ENCODE measurements at regions not wholly inside any gene's neighbourhood (a gene's known extent, or its start where the extent isn't known, plus 50 kb on each side); places are given as distances from the start of the nearest gene placed in this dataset.

DNA sequence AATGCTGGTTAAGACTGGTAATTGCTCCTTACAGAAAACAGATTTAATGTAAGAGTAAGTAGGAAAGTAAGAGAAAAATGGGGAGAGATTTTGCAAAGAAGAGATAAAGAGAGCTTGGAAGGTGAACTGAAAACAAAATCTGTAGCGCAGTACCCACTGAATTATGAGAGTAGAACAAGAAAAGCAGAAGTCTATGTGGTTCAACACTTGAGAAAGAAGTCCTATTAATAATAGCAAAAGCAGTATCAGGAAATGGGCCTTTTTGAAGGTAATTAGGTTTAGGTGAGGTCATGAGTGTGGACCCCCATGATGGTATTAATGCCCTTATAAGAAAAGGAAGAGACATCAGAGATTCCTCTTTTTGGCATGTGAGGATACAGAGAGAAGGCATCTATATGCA, 460.6 kb downstream of the CETN3 start:
- Histone ChIP-seq H3K27me3 (no peaks in the 10 kb centered on the region), H3K36me3 (no peaks in the 10 kb centered on the region), H3K9me3 (no peaks in the 10 kb centered on the region), H3K27ac (no peak overlapping the region), H3K4me3 (no peak overlapping the region), H3K4me1 (no peaks in the 10 kb centered on the region)
- no peak for DNase-seq (ENCODE audit: low spot score in 2 of 2)
- TF ChIP-seq, protein P1, sequence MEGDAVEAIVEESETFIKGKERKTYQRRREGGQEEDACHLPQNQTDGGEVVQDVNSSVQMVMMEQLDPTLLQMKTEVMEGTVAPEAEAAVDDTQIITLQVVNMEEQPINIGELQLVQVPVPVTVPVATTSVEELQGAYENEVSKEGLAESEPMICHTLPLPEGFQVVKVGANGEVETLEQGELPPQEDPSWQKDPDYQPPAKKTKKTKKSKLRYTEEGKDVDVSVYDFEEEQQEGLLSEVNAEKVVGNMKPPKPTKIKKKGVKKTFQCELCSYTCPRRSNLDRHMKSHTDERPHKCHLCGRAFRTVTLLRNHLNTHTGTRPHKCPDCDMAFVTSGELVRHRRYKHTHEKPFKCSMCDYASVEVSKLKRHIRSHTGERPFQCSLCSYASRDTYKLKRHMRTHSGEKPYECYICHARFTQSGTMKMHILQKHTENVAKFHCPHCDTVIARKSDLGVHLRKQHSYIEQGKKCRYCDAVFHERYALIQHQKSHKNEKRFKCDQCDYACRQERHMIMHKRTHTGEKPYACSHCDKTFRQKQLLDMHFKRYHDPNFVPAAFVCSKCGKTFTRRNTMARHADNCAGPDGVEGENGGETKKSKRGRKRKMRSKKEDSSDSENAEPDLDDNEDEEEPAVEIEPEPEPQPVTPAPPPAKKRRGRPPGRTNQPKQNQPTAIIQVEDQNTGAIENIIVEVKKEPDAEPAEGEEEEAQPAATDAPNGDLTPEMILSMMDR (IDR thresholded peaks at IDR 0.05), result no peak
- intact Hi-C loops (cut with DNase I; ENCODE audit: low total_unique reads), result no loop called here

DNA sequence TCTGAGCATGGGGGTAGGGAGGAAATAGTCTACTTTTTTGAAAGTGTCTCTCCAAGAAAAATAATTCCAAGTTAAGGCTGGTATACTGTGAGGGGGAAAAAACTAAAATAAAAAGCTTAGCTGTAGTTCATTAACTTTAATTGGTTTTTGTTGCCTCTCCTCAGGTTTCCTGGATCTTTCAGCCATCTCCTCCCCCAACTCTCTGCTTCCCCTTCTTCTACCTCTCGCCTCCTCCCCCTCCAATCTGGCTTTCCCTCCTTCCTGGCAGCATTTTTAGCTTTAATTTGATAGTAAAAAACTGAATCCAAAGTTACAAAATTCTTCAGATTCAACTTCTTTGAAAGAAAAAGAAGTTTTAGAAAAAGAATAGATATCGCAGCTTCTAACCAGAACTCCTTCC, 462.6 kb downstream of the CETN3 start:
- intact Hi-C loops (cut with DNase I; ENCODE audit: low total_unique reads), result no loop called here

DNA sequence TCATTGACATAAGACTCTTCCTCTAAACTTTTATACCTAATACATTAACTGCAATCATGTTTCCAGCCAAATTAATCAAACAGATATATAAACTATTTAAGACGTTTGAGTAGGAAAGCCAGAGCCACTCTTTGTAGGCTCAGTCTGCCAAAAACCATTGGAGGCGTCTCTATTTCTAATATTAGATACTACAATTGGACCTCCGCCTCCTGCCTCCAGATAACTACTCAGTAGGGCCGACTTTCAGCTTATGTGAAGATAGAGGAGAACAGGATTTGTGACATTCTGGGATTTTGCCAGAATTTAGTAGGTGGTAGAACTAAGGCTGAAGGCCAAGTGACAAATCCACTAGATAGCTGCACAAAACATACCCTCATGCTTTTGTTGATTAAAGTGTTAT, 463.0 kb downstream of the CETN3 start:
- Histone ChIP-seq H3K9me3 (no peaks in the 10 kb centered on the region), H3K4me3 (no peak overlapping the region), H3K36me3 (no peaks in the 10 kb centered on the region), H3K27me3 (no peaks in the 10 kb centered on the region), H3K27ac (no peak overlapping the region), H3K4me1 (no peaks in the 10 kb centered on the region)
- TF ChIP-seq POLR2A (IDR thresholded peaks at IDR 0.05) (no peak), POLR2AphosphoS5 (IDR thresholded peaks at IDR 0.05) (no peak)
- TF ChIP-seq, protein P1 (IDR thresholded peaks at IDR 0.05), result no peak
- intact Hi-C loops (cut with DNase I; ENCODE audit: low total_unique reads), result no loop called here
- DNase-seq (ENCODE audit: low spot score in 2 of 2), result no peak

More for the DNA sequence above, 462.6 kb downstream of the CETN3 start:
- TF ChIP-seq, protein P1 (IDR thresholded peaks at IDR 0.05), result no peak
- TF ChIP-seq POLR2A (IDR thresholded peaks at IDR 0.05) (no peak), POLR2AphosphoS5 (IDR thresholded peaks at IDR 0.05) (no peak)
- Histone ChIP-seq H3K4me1 (no peaks in the 10 kb centered on the region), H3K27me3 (no peaks in the 10 kb centered on the region), H3K4me3 (no peak overlapping the region), H3K27ac (no peak overlapping the region), H3K36me3 (no peaks in the 10 kb centered on the region), H3K9me3 (no peaks in the 10 kb centered on the region)
- DNase-seq (ENCODE audit: low spot score in 2 of 2), result no peak

DNA sequence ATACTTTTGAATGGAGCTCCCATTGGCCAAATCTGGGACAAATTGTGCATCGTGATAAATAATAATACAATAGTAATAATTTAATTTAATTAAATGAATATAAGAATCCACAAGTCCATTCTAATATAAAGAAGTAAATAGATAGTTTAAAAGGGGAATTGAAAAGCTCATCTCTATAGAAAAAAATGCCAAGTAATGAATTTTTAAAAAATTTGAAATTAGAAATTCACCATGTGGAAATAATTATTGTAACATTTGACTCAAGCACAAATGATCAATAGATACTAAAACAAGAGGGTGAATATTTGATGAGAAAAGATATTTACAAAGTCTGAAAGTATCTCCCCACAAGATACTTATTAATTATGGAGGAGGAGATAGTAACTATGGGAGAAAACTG, 467.4 kb downstream of the CETN3 start:
- intact Hi-C loops (cut with DNase I; ENCODE audit: low total_unique reads), result no loop called here
- Histone ChIP-seq H3K4me1 (no peaks in the 10 kb centered on the region), H3K4me3 (no peak overlapping the region)

DNA sequence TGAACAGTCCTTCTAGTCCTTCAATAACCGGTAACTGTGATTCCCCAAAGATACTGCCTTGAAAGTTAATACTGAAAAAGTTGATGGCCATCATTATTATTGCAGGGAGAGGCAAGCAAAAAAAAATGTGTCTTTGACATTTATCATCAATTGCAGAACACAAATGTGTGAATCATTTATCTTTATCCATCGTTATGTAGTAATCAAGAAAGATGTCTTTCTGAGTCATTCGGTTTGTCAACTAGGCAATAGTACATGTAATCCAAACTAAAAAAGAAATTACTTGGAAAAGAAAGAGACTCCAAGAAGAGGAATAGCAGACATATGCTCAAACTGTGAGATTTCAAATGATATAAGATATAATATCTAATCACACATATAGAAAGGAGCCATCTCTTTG, 473.0 kb downstream of the CETN3 start:
- H3K27ac ChIP-seq, result no peak overlapping the region
- DNase-seq (ENCODE audit: low spot score in 2 of 2), result no peak
- intact Hi-C loops (cut with DNase I; ENCODE audit: low total_unique reads), result no loop called here

More for the DNA sequence above, 467.4 kb downstream of the CETN3 start:
- no peaks in the 10 kb centered on the region for H3K9me3 ChIP-seq
- H3K27ac ChIP-seq, result no peak overlapping the region
- no peak for TF ChIP-seq POLR2AphosphoS5 (IDR thresholded peaks at IDR 0.05)
- TF ChIP-seq POLR2A (IDR thresholded peaks at IDR 0.05), result no peak
- TF ChIP-seq, protein P1 (IDR thresholded peaks at IDR 0.05), result no peak
- H3K27me3 ChIP-seq, result no peaks in the 10 kb centered on the region
- DNase-seq (ENCODE audit: low spot score in 2 of 2), result no peak
- H3K36me3 ChIP-seq, result no peaks in the 10 kb centered on the region

DNA sequence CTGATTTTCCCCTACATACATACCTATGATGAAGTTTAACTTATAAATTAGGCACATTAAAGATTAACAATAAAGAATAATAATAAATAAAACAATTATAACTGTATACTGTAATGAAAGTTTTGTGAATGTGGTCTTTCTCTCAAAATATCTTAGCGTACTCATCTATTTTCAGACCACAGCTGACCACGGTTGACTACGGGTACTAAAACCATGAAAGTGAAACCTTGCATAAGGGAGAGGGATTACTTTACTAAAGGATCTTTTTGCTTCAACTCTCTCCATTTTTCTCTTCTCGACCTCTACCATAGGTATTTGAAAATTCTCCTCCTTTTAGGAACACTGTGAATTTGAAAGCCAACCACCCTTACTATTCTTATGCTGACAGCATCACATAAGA, 475.5 kb downstream of the CETN3 start:
- no peaks in the 10 kb centered on the region for H3K9me3 ChIP-seq
- H3K27me3 ChIP-seq, result no peaks in the 10 kb centered on the region
- H3K4me3 ChIP-seq, result no peak overlapping the region
- no peak for DNase-seq (ENCODE audit: low spot score in 2 of 2)
- intact Hi-C loops (cut with DNase I; ENCODE audit: low total_unique reads), result no loop called here
- H3K4me1 ChIP-seq, result no peaks in the 10 kb centered on the region
- TF ChIP-seq POLR2AphosphoS5 (IDR thresholded peaks at IDR 0.05), result no peak
- no peak for TF ChIP-seq POLR2A (IDR thresholded peaks at IDR 0.05)
- TF ChIP-seq, protein P1 (IDR thresholded peaks at IDR 0.05), result no peak
- no peaks in the 10 kb centered on the region for H3K36me3 ChIP-seq
- no peak overlapping the region for H3K27ac ChIP-seq

More for the DNA sequence above, 473.0 kb downstream of the CETN3 start:
- no peaks in the 10 kb centered on the region for H3K4me1 ChIP-seq
- no peak for TF ChIP-seq POLR2A (IDR thresholded peaks at IDR 0.05)
- H3K9me3 ChIP-seq, result no peaks in the 10 kb centered on the region
- no peaks in the 10 kb centered on the region for H3K27me3 ChIP-seq
- H3K4me3 ChIP-seq, result no peak overlapping the region
- no peaks in the 10 kb centered on the region for H3K36me3 ChIP-seq
